Ramos (cell line): ENCODE measurements at regions not wholly inside any gene's neighbourhood (a gene's known extent, or its start where the extent isn't known, plus 50 kb on each side); places are given as distances from the start of the nearest gene placed in this dataset.
"Not testable (repeated sequence)": the region's sequence is repeated elsewhere in the genome, so short reads cannot be mapped to it uniquely, and the experiment has no call there.

Source experiments
- in situ Hi-C: fragments of 300-500 bp; cut with MboI; formaldehyde crosslinking; loops from one replicate; pipeline ENCODE4 v1.14.3; 2022; ENCODE audit warnings: low sequenced_read_pairs; ENCODE audit not compliant: unreplicated experiment

GRCh38 chr5:82728926-82729702 lies 348.1 kb downstream of the TMEM167A start:
- in situ Hi-C loops = no loop called here

GRCh38 chr5:82723168-82723567 lies 354.0 kb downstream of the TMEM167A start:
- in situ Hi-C loops = no loop called here

GRCh38 chr5:82721087-82721410 lies 356.1 kb downstream of the TMEM167A start:
- in situ Hi-C loops = no loop called here

DNA sequence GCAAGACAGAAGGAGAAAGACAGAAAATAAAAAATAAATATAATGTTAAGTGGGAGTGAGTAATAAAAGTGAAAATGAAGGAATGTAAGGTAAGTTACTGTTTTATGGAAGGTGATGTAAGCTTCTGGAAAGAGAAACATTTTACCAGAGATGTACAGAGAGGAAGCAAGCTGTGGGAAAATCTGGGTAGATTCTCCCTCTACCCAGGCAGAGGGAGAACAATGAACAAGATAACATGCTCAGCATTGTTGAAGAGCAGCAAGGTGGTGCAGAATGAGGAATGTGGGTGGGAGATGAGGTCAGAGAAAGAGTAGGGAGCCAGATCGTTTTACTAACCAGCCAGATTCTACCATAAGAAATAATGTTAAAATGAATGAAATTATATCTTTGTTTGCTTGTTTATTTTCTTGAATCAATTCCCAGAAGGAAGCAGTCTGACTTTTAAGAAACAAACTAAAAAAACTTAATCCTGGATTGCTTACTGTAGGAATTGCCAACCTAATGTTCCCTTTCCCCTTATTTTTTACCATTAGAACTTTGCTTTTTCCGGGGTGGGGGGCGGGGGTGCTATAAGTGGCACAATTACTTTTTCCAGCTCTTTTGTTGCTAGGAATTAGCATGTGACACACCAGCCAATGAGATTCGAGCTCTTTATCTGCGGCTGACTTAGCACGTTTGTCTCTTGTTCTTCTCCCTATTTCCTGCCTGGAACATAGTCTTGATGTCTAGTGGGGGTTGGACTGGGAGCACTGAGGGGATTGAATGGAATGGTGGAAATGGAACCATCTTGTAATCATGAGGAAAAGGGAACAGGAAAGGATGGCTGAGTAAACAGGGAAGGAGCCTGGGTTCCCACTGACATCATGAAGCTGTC lies 356.7 kb downstream of the TMEM167A start:
- in situ Hi-C loops = no loop called here

- in situ Hi-C loops = no loop called here
Observed at GRCh38 chr5:82719368-82719767, 357.8 kb downstream of the TMEM167A start.

- in situ Hi-C loops = no loop called here
Observed at GRCh38 chr5:82717738-82718137, 359.5 kb downstream of the TMEM167A start.

GRCh38 chr5:82714732-82715131 lies 362.5 kb downstream of the TMEM167A start:
- in situ Hi-C loops = not testable (repeated sequence)

GRCh38 chr5:82713811-82714210 lies 363.4 kb downstream of the TMEM167A start:
- in situ Hi-C loops = no loop called here

- in situ Hi-C loops = no loop called here
Observed at GRCh38 chr5:82707741-82708140, 369.5 kb downstream of the TMEM167A start.

- in situ Hi-C loops = no loop called here
Observed at GRCh38 chr5:82704381-82704780, 372.8 kb downstream of the TMEM167A start.

GRCh38 chr5:82702046-82702445 lies 375.1 kb downstream of the TMEM167A start:
- in situ Hi-C loops = no loop called here

GRCh38 chr5:82699737-82700136 lies 377.5 kb downstream of the TMEM167A start:
- in situ Hi-C loops = no loop called here

DNA sequence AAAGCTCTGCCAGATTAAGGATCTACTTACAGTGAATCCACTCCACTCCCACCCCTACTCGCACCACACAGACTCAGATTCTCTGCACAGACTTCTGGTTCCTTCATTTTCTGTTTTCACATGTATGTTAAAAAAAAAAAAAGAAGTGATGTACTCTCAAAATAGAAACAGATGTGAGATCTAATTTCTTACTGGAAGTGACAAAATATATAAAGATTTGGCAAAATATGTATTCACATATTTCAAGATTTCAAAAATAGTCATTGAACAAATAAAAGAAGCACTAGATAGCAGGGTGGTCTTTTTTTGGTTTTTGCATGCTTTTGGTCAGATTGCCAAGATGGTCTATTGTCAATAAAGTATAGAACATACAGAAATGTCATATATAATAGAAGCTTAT lies 379.2 kb downstream of the TMEM167A start:
- in situ Hi-C loops = no loop called here

DNA sequence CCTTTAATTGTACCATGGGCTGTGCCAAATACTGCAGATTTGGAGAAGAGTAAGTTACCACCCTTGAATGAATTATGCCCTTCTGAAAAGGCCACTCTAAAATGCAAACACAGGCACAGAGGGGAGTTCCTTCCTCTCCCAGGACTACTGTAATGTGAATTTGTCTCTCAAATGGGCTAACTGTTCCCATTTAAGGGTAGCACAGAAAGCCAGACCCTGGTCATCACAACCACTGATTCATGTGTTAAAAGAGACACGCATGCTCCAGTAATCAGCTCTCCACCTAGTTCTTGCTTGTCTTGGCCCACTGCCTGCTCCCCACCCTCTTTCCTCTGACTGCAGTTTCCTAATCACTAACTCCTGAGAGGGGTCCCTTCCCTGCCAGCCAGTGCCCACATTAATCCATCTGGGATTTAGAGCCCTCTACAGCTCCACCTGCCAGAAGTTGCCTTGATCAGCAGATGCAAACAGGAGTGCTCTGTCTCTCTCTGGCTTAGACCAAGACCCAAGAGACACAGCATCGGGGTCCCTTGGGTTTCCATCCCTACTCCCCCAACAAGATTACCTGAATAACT lies 382.4 kb downstream of the TMEM167A start:
- in situ Hi-C loops = no loop called here

- in situ Hi-C loops = no loop called here
Observed at GRCh38 chr5:82692826-82693225, 384.4 kb downstream of the TMEM167A start.

- in situ Hi-C loops = no loop called here
Observed at GRCh38 chr5:82684659-82685058, 392.5 kb downstream of the TMEM167A start.

DNA sequence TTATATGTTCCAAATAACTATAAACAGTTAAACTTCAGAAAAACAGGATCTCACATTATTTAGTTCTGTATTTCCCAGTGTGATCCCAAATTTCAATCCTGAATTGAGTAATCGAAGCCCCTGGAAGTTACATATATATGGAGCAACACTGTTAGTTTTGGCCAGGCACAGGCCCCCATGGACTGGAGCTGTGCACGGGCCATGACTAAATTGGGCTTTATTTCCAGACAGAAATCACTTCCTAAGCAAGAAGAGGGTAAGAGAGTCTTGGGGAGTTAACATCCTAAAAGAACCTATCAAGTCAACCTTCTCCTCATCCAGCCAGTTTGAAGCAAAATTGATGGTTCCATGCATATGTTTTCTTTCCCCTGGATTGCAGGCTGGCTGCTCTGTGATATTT lies 393.0 kb downstream of the TMEM167A start:
- in situ Hi-C loops = no loop called here

GRCh38 chr5:82679660-82680059 lies 397.5 kb downstream of the TMEM167A start:
- in situ Hi-C loops = no loop called here

DNA sequence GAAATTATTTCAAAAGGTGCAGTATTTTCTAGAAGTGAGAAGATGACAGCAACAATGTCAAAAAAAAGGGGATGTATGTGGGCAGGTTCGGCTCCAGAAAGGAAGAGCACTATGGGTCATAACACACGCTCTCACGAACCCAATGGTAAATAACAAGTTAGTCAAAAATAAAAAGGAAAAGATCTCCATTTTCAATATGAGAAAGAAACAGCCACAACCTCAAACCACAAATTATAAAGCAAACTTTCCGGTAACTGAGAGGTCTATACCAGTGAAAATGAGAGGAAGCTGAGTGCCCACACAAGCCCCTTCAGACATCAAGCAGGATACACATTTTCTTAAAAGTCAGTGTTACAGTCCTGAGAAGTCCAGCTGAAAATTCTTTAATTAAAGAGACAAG lies 398.5 kb upstream of the RPS23 start:
- in situ Hi-C loops = no loop called here

DNA sequence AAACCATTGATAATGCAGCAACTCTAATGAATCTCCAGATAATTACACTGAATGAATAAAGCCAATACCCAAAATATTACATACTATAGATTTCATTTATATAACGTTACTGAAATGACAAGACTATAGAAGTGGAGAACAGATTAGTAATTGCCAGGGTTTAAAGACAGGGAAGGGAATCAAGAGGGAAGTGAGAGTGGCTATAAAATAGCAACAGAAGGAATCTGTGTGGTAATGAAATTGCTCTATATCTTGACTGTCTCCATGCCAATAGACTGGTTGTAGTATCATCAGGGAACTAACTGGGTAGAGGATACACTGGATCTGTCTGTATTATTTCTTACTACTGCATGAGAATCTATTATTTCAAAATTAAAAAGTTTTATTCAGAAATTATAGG lies 396.5 kb upstream of the RPS23 start:
- in situ Hi-C loops = no loop called here

DNA sequence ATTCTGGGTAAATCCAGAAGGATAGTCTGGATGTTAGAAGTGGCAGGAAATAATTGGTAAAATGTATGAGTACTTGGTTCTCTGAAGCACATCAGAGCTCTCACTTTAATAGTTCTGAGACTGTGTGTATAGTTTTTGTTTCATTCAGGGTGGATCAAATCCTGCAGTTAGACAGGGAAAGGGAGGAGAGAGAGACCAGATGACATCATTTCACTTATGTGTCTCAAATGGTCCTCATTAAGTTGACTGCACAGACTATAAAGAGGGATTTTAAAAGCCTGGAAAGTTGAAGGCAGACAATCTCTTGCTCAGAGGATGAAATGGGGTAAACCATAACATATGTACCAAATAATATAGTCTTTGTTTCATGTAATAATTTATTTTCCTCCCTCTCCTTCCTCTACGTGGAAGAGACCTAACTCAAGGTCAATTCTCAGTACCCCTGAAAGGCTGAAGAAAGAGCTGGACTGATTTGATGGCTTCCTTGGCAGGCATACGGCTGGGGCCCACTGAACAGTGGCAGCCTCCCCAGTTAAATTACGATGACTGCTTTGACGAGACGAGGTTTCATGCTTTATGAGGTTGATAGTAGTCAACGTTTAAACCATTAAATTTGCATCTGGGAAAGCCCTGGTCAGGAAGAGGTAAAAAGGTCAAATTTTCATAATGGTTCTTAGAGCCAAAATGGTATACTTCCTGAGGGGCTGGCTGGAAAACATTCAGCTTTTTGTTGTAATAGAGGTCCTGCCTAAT lies 395.1 kb upstream of the RPS23 start:
- in situ Hi-C loops = no loop called here
